HepG2 (cell line): ENCODE measurements at regions not wholly inside any gene's neighbourhood (a gene's known extent, or its start where the extent isn't known, plus 50 kb on each side); places are given as distances from the start of the nearest gene placed in this dataset.

ENCODE experiments used
- ATAC-seq: fragments of 200-7000 bp; cut with Tn5 transposase; 3 replicates; pipeline ENCODE4 v1.9.1; 2020; ENCODE audit warnings: mild to moderate bottlenecking, moderate library complexity
- BruUV-seq: library from RNA; stranded (reverse); fragments of 400-500 nt; replicated peaks from 2 replicates; lab custom pipeline; 2021; lab: Mats Ljungman, UMichigan
- CTCF ChIA-PET: fragments of 300-600 bp; formaldehyde crosslinking; extraction: SDS; loops from one replicate; lab custom pipeline; 2021; ENCODE audit warnings: low total read pairs, inconsistent platforms, low intra/inter-chr PET ratio; lab: Yijun Ruan, JAX
- POLR2A ChIA-PET: fragments of 350-600 bp; sonication (Branson Sonifier 250); formaldehyde crosslinking; loops from one replicate; lab custom pipeline; 2020; ENCODE audit warnings: antibody characterized with exemption, inconsistent platforms; lab: Yijun Ruan, JAX
- DNase-seq: peaks from one replicate; pipeline ENCODE4 v3.0.0-alpha.2; 2015; ENCODE audit warnings: low spot score
- FAIRE-seq: peaks from 3 replicates; lab custom pipeline; 2011; peaks lifted over from hg19 to GRCh38; lab: Jason Lieb, UNC
- H2AFZ ChIP-seq: one replicate; pipeline ENCODE4 v1.6.1; 2011; ENCODE audit warnings: low read length, inconsistent platforms
- H3K27ac ChIP-seq: fragments of 300-600 bp; 3 replicates; pipeline ENCODE4 v1.8.0; 2011; ENCODE audit warnings: mixed run types, mild to moderate bottlenecking, mixed read lengths, low read length, inconsistent platforms; ENCODE audit not compliant: insufficient read depth; ENCODE audit errors: extremely low read length
- H3K27me3 ChIP-seq, 2 experiments: fragments of 200-600 bp in 1 of 2; 2 replicates in 1 of 2; 3 replicates in 1 of 2; pipeline versions ENCODE4 v1.6.0 to v1.8.0; 2011; ENCODE audit warnings: low read length in 2 of 2, mild to moderate bottlenecking in 2 of 2, moderate library complexity in 2 of 2, inconsistent platforms in 1 of 2; ENCODE audit not compliant: insufficient read depth in 2 of 2, control insufficient read depth in 1 of 2
- H3K36me3 ChIP-seq, 2 experiments: fragments of 200-600 bp in 1 of 2; replicated peaks in 1 of 2; 2 replicates in 1 of 2; 3 replicates in 1 of 2; pipeline versions ENCODE4 v1.5.1 to v1.8.0; 2011; ENCODE audit warnings: low read length in 2 of 2, inconsistent platforms in 1 of 2; ENCODE audit not compliant: insufficient read depth in 2 of 2, control insufficient read depth in 1 of 2
- H3K4me1 ChIP-seq: 2 replicates; pipeline ENCODE4 v1.5.1; 2012; ENCODE audit warnings: low read length, inconsistent platforms; ENCODE audit not compliant: insufficient read depth
- H3K4me2 ChIP-seq: 2 replicates; pipeline ENCODE4 v1.6.0; 2011; ENCODE audit warnings: low read depth, low read length, inconsistent platforms
- H3K4me3 ChIP-seq, 3 experiments: fragments of 200-600 bp in 1 of 3; sonication (generic), shearing (Covaris generic) in 1 of 3; replicated peaks in 1 of 3; 2 replicates each; pipeline ENCODE4 v1.5.1; 2011 to 2016; ENCODE audit warnings: low read length in 3 of 3, inconsistent platforms in 2 of 3, low read depth in 2 of 3, mild to moderate bottlenecking in 2 of 3, control low read depth in 1 of 3, mixed read lengths in 1 of 3; ENCODE audit not compliant: insufficient read depth in 1 of 3
- H3K79me2 ChIP-seq: one replicate; pipeline ENCODE4 v1.6.1; 2011; ENCODE audit warnings: low read length, inconsistent platforms; ENCODE audit not compliant: insufficient read depth
- H3K9ac ChIP-seq: 2 replicates; pipeline ENCODE4 v1.6.0; 2011; ENCODE audit warnings: mild to moderate bottlenecking, low read depth, low read length, inconsistent platforms; ENCODE audit not compliant: insufficient read depth
- H3K9me3 ChIP-seq: 2 replicates; pipeline ENCODE4 v1.5.1; 2012; ENCODE audit warnings: mild to moderate bottlenecking, low read length
- H4K20me1 ChIP-seq: 2 replicates; pipeline ENCODE4 v1.6.0; 2011; ENCODE audit warnings: inconsistent platforms, mild to moderate bottlenecking, low read length, moderate library complexity; ENCODE audit not compliant: insufficient read depth
- ARHGAP35 ChIP-seq: sonication (generic); formaldehyde crosslinking; IDR thresholded peaks from 2 replicates; pipeline ENCODE4 v1.9.0; 2022; ENCODE audit warnings: mild to moderate bottlenecking, inconsistent platforms, moderate library complexity, missing genetic modification reagents, borderline replicate concordance
- HNRNPL ChIP-seq: fragments of 200-400 bp; formaldehyde crosslinking; IDR thresholded peaks from 2 replicates; pipeline ENCODE4 v1.6.1; 2017; ENCODE audit warnings: mild to moderate bottlenecking, low read depth, low read length
- MEF2D ChIP-seq: sonication (generic); formaldehyde crosslinking; IDR thresholded peaks from 2 replicates; pipeline ENCODE4 v1.5.1; 2020; ENCODE audit warnings: mild to moderate bottlenecking, missing genetic modification reagents
- NCOA2 ChIP-seq: sonication (generic); formaldehyde crosslinking; IDR thresholded peaks from 2 replicates; pipeline ENCODE4 v1.8.0; 2022; ENCODE audit warnings: inconsistent platforms
- NR3C1 ChIP-seq: sonication (generic); formaldehyde crosslinking; IDR thresholded peaks from 2 replicates; pipeline ENCODE4 v1.4.0; 2020; ENCODE audit warnings: missing genetic modification reagents
- PTBP1 ChIP-seq: fragments of 200-400 bp; formaldehyde crosslinking; IDR thresholded peaks from 2 replicates; pipeline ENCODE4 v1.6.1; 2018; ENCODE audit warnings: low read length, low read depth; ENCODE audit not compliant: poor library complexity, severe bottlenecking
- RXRB ChIP-seq: IDR thresholded peaks from 2 replicates; pipeline ENCODE4 v1.6.1; 2016; ENCODE audit warnings: borderline replicate concordance, missing genetic modification reagents, missing compliant biosample characterization
- ZBTB42 ChIP-seq: sonication (generic); formaldehyde crosslinking; IDR thresholded peaks from 2 replicates; pipeline ENCODE4 v1.5.0; 2020; ENCODE audit warnings: mild to moderate bottlenecking, missing genetic modification reagents
- ZFP36 ChIP-seq: fragments of 150-350 bp; IDR thresholded peaks from 2 replicates; pipeline ENCODE4 v1.6.1; 2018; ENCODE audit warnings: borderline replicate concordance, low read length, low read depth; ENCODE audit not compliant: partially characterized antibody
- ZNF343 ChIP-seq: sonication (generic); formaldehyde crosslinking; IDR thresholded peaks from 2 replicates; pipeline ENCODE4 v1.4.0; 2020; ENCODE audit warnings: mild to moderate bottlenecking, missing genetic modification reagents
- ZNF530 ChIP-seq: sonication (generic); formaldehyde crosslinking; IDR thresholded peaks from 2 replicates; pipeline ENCODE4 v1.5.0; 2020; ENCODE audit warnings: low read depth, mild to moderate bottlenecking, missing genetic modification reagents
- WGBS: methylation state at CpG from one replicate; pipeline ENCODE4 v1.1.6; 2017; ENCODE audit warnings: low lambda C conversion rate; 5-methylcytosine and 5-hydroxymethylcytosine counted together
- in situ Hi-C: cut with HindIII; loops from 2 replicates; pipeline ENCODE4 v1.10.0; 2017; ENCODE audit warnings: low pct_unique_long_range_greater_than_20kb; ENCODE audit not compliant: extremely low pct_ligation_motif_present
- intact Hi-C: fragments of 100-400 bp; cut with micrococcal nuclease; formaldehyde crosslinking; loops from one replicate; pipeline ENCODE4 v1.10.0; 2022; ENCODE audit not compliant: unreplicated experiment
- TF ChIP-seq, protein P1 (sequence below): sonication (generic); formaldehyde crosslinking; IDR thresholded peaks from 2 replicates; pipeline ENCODE4 v1.5.0; 2020; ENCODE audit warnings: mild to moderate bottlenecking, missing genetic modification reagents
- TF ChIP-seq, protein P2 (sequence below): sonication (generic); formaldehyde crosslinking; IDR thresholded peaks from 2 replicates; pipeline ENCODE4 v1.4.0; 2020; ENCODE audit warnings: missing genetic modification reagents
- TF ChIP-seq, protein P3 (sequence below): sonication (generic); formaldehyde crosslinking; IDR thresholded peaks from 2 replicates; pipeline ENCODE4 v1.8.1; 2023; ENCODE audit warnings: mild to moderate bottlenecking, missing genetic modification reagents
- TF ChIP-seq, protein P4 (sequence below): conservative IDR thresholded peaks from 2 replicates; pipeline ENCODE4 v1.6.1; 2018; ENCODE audit warnings: missing genetic modification reagents

DNA sequence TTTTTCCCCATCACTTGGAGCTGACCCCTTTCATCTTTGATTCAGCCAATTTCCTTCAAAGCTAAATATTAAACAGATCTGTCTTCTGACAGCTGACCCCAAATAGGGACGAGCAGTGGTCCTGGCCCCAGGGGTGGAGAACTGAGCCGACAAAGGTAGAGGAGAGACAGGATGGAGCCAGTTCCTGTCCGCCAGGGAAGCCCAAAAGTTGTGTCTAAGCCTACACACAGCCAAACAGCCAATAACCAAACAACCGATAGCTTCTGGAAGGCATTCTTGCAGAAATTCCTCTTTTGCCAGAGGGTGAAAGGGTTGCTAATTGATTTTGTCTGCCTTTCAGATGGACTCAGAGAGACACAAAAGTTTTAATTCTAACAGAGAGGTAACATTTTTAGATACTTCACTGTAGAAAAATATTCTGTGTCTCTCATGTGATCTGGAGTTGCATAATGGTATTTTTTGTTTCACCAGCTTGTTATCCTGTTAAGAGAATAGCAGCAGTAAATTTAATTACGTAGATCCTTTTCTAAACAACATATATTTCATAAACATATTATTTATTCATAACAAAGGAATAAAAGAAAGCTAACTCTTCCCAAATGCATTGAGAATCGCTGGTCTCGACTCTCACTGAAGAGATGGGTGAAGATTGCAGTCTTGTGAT is 161.7 kb upstream of the LYZL1 start (continued):
- TF ChIP-seq, protein P1, sequence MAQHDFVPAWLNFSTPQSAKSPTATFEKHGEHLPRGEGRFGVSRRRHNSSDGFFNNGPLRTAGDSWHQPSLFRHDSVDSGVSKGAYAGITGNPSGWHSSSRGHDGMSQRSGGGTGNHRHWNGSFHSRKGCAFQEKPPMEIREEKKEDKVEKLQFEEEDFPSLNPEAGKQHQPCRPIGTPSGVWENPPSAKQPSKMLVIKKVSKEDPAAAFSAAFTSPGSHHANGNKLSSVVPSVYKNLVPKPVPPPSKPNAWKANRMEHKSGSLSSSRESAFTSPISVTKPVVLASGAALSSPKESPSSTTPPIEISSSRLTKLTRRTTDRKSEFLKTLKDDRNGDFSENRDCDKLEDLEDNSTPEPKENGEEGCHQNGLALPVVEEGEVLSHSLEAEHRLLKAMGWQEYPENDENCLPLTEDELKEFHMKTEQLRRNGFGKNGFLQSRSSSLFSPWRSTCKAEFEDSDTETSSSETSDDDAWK (CRISPR knock-in tag) = no peak
- TF ChIP-seq ZNF530 (CRISPR knock-in tag) = no peak
- TF ChIP-seq, protein P2, sequence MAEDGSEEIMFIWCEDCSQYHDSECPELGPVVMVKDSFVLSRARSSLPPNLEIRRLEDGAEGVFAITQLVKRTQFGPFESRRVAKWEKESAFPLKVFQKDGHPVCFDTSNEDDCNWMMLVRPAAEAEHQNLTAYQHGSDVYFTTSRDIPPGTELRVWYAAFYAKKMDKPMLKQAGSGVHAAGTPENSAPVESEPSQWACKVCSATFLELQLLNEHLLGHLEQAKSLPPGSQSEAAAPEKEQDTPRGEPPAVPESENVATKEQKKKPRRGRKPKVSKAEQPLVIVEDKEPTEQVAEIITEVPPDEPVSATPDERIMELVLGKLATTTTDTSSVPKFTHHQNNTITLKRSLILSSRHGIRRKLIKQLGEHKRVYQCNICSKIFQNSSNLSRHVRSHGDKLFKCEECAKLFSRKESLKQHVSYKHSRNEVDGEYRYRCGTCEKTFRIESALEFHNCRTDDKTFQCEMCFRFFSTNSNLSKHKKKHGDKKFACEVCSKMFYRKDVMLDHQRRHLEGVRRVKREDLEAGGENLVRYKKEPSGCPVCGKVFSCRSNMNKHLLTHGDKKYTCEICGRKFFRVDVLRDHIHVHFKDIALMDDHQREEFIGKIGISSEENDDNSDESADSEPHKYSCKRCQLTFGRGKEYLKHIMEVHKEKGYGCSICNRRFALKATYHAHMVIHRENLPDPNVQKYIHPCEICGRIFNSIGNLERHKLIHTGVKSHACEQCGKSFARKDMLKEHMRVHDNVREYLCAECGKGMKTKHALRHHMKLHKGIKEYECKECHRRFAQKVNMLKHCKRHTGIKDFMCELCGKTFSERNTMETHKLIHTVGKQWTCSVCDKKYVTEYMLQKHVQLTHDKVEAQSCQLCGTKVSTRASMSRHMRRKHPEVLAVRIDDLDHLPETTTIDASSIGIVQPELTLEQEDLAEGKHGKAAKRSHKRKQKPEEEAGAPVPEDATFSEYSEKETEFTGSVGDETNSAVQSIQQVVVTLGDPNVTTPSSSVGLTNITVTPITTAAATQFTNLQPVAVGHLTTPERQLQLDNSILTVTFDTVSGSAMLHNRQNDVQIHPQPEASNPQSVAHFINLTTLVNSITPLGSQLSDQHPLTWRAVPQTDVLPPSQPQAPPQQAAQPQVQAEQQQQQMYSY = no peak

DNA sequence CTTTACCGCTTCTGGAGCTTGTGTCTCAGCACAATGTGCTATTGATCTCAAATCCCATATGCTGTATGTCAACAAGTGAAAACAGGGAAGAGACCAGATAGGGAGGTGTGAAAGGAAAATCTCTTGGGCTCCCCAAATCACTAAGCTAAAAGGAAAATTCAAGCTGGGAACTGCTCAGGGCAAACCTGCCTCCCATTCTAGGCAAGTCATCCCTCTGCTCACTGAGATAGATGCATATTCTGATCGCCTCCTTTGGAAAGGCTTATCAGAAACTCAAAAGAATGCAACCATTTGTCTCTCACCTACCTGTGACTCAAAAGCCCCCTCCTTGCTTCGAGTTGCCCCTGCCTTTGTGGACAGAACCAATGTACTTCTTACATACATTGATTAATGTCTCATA is 161.1 kb upstream of the LYZL1 start:
- peaks cover 26% of the 10 kb centered on the region; the same call in 1 of the 2 replicates for H3K4me1 ChIP-seq
- no peaks in the 10 kb centered on the region for H3K79me2 ChIP-seq
- no peak for DNase-seq
- intact Hi-C loops (no loop called here), in situ Hi-C loops (no loop called here)
- no peak for FAIRE-seq
- no peak overlapping the region for H3K9ac ChIP-seq
- WGBS = 35% methylated on average over 3 of the region's 3 CpGs
- POLR2A ChIA-PET = no interaction called here
- CTCF ChIA-PET = interaction anchor here (1.1 kb wide), 1 partner anchor 500 kb away, joined by 3 read pairs; no protein-coding TSS in a partner anchor
- H3K9me3 ChIP-seq = no peaks in the 10 kb centered on the region
- no TSS peak for BruUV-seq
- no peak overlapping the region for H3K4me2 ChIP-seq
- peaks cover 0 to 5% of the 10 kb centered on the region in 2 experiments; a peak in 3 of 5 replicates for H3K27me3 ChIP-seq
- H3K36me3 ChIP-seq = no peaks in the 10 kb centered on the region
- H4K20me1 ChIP-seq = no peaks in the 10 kb centered on the region
- H3K27ac ChIP-seq = no peak overlapping the region
- no peak overlapping the region for H2AFZ ChIP-seq
- H3K4me3 ChIP-seq = no peak overlapping the region
- ATAC-seq = no peak
- TF ChIP-seq MEF2D (CRISPR knock-in tag) = no peak
- no peak for TF ChIP-seq NR3C1 (CRISPR knock-in tag)
- TF ChIP-seq, protein P3, sequence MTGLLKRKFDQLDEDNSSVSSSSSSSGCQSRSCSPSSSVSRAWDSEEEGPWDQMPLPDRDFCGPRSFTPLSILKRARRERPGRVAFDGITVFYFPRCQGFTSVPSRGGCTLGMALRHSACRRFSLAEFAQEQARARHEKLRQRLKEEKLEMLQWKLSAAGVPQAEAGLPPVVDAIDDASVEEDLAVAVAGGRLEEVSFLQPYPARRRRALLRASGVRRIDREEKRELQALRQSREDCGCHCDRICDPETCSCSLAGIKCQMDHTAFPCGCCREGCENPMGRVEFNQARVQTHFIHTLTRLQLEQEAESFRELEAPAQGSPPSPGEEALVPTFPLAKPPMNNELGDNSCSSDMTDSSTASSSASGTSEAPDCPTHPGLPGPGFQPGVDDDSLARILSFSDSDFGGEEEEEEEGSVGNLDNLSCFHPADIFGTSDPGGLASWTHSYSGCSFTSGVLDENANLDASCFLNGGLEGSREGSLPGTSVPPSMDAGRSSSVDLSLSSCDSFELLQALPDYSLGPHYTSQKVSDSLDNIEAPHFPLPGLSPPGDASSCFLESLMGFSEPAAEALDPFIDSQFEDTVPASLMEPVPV (CRISPR knock-in tag) = no peak
- no peak for TF ChIP-seq ZNF343 (CRISPR knock-in tag)
- TF ChIP-seq HNRNPL = no peak
- no peak for TF ChIP-seq ZFP36
- TF ChIP-seq PTBP1 = no peak
- no peak for TF ChIP-seq ARHGAP35 (CRISPR knock-in tag)
- TF ChIP-seq ZBTB42 (CRISPR knock-in tag) = no peak
- TF ChIP-seq NCOA2 = no peak
- TF ChIP-seq, protein P4, sequence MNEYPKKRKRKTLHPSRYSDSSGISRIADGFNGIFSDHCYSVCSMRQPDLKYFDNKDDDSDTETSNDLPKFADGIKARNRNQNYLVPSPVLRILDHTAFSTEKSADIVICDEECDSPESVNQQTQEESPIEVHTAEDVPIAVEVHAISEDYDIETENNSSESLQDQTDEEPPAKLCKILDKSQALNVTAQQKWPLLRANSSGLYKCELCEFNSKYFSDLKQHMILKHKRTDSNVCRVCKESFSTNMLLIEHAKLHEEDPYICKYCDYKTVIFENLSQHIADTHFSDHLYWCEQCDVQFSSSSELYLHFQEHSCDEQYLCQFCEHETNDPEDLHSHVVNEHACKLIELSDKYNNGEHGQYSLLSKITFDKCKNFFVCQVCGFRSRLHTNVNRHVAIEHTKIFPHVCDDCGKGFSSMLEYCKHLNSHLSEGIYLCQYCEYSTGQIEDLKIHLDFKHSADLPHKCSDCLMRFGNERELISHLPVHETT = no peak
- TF ChIP-seq RXRB = no peak
- TF ChIP-seq, all 625 proteins: peak for 0
